ENCODE measurements at regions not wholly inside any gene's neighbourhood (a gene's known extent, or its start where the extent isn't known, plus 50 kb on each side); places are given as distances from the start of the nearest gene placed in this dataset.
A peak's percentile ranks its signal among the peaks of the same experiment; 100 is the strongest.

DNA sequence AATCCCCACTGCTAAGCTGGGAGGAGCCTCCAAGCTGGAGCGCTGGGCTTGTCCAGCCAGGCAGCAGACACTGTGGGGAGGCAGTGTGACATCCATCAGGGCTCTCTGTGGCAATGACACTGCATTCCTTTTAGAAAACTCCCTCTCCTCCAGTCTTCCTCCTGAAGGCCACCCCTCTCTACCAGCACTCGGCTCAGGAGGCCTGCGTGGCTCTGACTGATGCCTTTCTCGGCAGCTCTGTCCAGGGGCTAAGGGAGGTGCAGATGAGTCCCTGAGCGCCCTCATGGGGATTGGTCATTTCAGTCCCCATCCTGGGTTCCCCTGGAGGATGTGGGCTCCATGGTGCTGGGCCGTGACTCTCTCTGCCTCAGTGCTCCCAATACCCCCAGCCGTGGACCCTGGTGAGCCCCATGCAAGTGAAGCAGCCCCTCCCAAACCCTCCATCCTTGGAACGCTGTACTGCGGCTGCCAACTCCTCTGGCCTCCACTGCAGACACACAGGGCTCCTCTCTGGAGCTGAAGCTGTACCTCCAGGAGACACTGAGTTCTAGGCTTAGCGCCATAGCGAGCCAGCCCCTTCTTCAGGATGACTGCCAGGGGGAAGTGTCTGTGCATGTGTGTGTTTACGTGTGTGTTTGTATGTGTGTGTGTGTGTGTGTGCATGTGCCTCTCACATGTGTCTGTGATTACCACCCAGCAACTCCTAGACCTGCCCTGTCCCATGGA is 209.6 kb downstream of the ERMARD start:
- Histone ChIP-seq H3K4me3 (ENCODE audit: control insufficient read depth in 1 of 7, extremely low read depth in 1 of 7, insufficient read depth in 4 of 7, low read depth in 2 of 7, low read length in 6 of 7) (peak overlapping the region in 1 of 7 experiments; percentile 64), H3K27me3 (replicated peaks in 2 of 5; ENCODE audit: control insufficient read depth in 4 of 5, insufficient read depth in 5 of 5, low read length in 4 of 5) (peaks cover 0 to 28% (median 6%) of the 10 kb centered on the region in 5 experiments), H3K27ac (ENCODE audit: insufficient read depth in 1 of 2, low read depth in 1 of 2, low read length in 2 of 2, poor library complexity in 1 of 2, severe bottlenecking in 2 of 2) (no peak overlapping the region), H3K36me3 (ENCODE audit: control insufficient read depth in 4 of 4, insufficient read depth in 4 of 4, low read length in 3 of 4) (no peaks in the 10 kb centered on the region), H3K4me1 (ENCODE audit: control extremely low read depth in 1 of 4, control insufficient read depth in 4 of 4, insufficient read depth in 4 of 4, low read length in 3 of 4) (peaks cover 4 to 39% (median 22%) of the 10 kb centered on the region in 4 experiments), H3K9me3 (ENCODE audit: control extremely low read depth in 1 of 5, control insufficient read depth in 4 of 5, insufficient read depth in 2 of 5, low read depth in 1 of 5, low read length in 4 of 5) (no peaks in the 10 kb centered on the region)
- WGBS (ENCODE audit: insufficient coverage): 92% methylated on average over 7 of the region's 12 CpGs
- POLR2A ChIA-PET: no interaction called here
- CTCF ChIA-PET: interaction anchor here (1.0 to 2.6 kb wide), 6 partner anchors 10 to 156 kb away, joined by 3 to 13 read pairs (median 4); no protein-coding TSS in a partner anchor
- peak in 1 of 3 donors; percentile 22 for DNase-seq

DNA sequence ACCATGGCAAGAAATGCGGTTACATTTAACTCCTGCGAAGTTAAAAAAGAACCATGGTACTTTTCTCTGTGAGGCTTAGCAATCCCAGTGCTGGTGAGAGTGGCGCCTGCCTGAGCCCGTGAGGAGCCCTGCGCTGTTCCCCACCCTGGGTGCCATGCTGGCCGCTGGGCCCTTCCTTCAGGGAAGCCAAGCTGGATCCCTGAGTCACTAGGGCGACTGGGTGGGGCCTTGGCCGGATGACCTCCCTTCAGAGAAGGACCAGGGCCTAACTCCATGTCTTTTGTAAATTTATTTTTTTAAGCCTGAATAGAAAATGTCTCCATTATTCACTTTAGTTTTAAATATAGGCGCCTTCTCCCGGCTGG is 209.1 kb downstream of the ERMARD start:
- no peak for DNase-seq

DNA sequence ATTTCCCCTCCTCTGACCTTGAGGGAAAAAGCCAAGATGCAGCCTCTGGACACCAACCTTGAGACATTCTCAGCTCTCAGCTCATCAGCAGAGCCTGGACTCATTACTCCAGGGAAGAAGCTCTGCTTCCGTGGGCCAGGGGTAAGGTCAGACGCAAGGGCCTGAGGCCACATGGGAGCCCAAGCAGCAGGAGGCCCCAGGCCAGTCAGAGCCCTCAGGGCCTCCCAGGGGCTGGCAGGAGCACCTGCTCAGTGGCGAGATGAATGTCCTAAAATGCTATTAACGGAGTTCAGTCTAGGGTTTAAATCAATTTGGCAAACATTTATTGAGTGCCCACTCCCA is 208.6 kb downstream of the ERMARD start:
- Histone ChIP-seq H3K4me3 (ENCODE audit: control insufficient read depth in 1 of 7, extremely low read depth in 1 of 7, insufficient read depth in 4 of 7, low read depth in 2 of 7, low read length in 6 of 7) (no peak overlapping the region), H3K36me3 (ENCODE audit: control insufficient read depth in 4 of 4, insufficient read depth in 4 of 4, low read length in 3 of 4) (no peaks in the 10 kb centered on the region), H3K4me1 (ENCODE audit: control extremely low read depth in 1 of 4, control insufficient read depth in 4 of 4, insufficient read depth in 4 of 4, low read length in 3 of 4) (peaks cover 4 to 41% (median 22%) of the 10 kb centered on the region in 4 experiments), H3K9me3 (ENCODE audit: control extremely low read depth in 1 of 5, control insufficient read depth in 4 of 5, insufficient read depth in 2 of 5, low read depth in 1 of 5, low read length in 4 of 5) (no peaks in the 10 kb centered on the region), H3K27me3 (replicated peaks in 2 of 5; ENCODE audit: control insufficient read depth in 4 of 5, insufficient read depth in 5 of 5, low read length in 4 of 5) (peaks cover 0 to 28% (median 6%) of the 10 kb centered on the region in 5 experiments), H3K27ac (ENCODE audit: insufficient read depth in 1 of 2, low read depth in 1 of 2, low read length in 2 of 2, poor library complexity in 1 of 2, severe bottlenecking in 2 of 2) (no peak overlapping the region)
- WGBS (ENCODE audit: insufficient coverage): 97% methylated on average over 4 of the region's 4 CpGs
- DNase-seq: no peak
- ChIA-PET POLR2A (no interaction called here), CTCF (interaction anchor here (0.9 to 1.4 kb wide), 5 partner anchors 9 to 570 kb away, joined by 3 to 6 read pairs (median 4); no protein-coding TSS in a partner anchor)

More for the DNA sequence above, 209.1 kb downstream of the ERMARD start:
- CTCF ChIA-PET: interaction anchor here (1.0 to 1.2 kb wide), 3 partner anchors 12 to 133 kb away, joined by 3 to 4 read pairs (median 3); no protein-coding TSS in a partner anchor
- POLR2A ChIA-PET: no interaction called here
- peaks cover 0 to 28% (median 6%) of the 10 kb centered on the region in 5 experiments for H3K27me3 ChIP-seq (replicated peaks in 2 of 5; ENCODE audit: control insufficient read depth in 4 of 5, insufficient read depth in 5 of 5, low read length in 4 of 5)
- H3K36me3 ChIP-seq (ENCODE audit: control insufficient read depth in 4 of 4, insufficient read depth in 4 of 4, low read length in 3 of 4): no peaks in the 10 kb centered on the region
- WGBS (ENCODE audit: insufficient coverage): 99% methylated on average over 9 of the region's 10 CpGs
- H3K4me3 ChIP-seq (ENCODE audit: control insufficient read depth in 1 of 7, extremely low read depth in 1 of 7, insufficient read depth in 4 of 7, low read depth in 2 of 7, low read length in 6 of 7): no peak overlapping the region
- no peaks in the 10 kb centered on the region for H3K9me3 ChIP-seq (ENCODE audit: control extremely low read depth in 1 of 5, control insufficient read depth in 4 of 5, insufficient read depth in 2 of 5, low read depth in 1 of 5, low read length in 4 of 5)
- H3K27ac ChIP-seq (ENCODE audit: insufficient read depth in 1 of 2, low read depth in 1 of 2, low read length in 2 of 2, poor library complexity in 1 of 2, severe bottlenecking in 2 of 2): no peak overlapping the region
- H3K4me1 ChIP-seq (ENCODE audit: control extremely low read depth in 1 of 4, control insufficient read depth in 4 of 4, insufficient read depth in 4 of 4, low read length in 3 of 4): peaks cover 4 to 41% (median 22%) of the 10 kb centered on the region in 4 experiments

- Histone ChIP-seq H3K4me3 (ENCODE audit: control insufficient read depth in 1 of 7, extremely low read depth in 1 of 7, insufficient read depth in 4 of 7, low read depth in 2 of 7, low read length in 6 of 7) (peak overlapping the region in 4 of 7 experiments; percentile 4 to 56 (median 39)), H3K4me1 (ENCODE audit: control extremely low read depth in 1 of 4, control insufficient read depth in 4 of 4, insufficient read depth in 4 of 4, low read length in 3 of 4) (peaks cover 4 to 41% (median 22%) of the 10 kb centered on the region in 4 experiments), H3K36me3 (ENCODE audit: control insufficient read depth in 4 of 4, insufficient read depth in 4 of 4, low read length in 3 of 4) (no peaks in the 10 kb centered on the region), H3K27ac (ENCODE audit: insufficient read depth in 1 of 2, low read depth in 1 of 2, low read length in 2 of 2, poor library complexity in 1 of 2, severe bottlenecking in 2 of 2) (no peak overlapping the region), H3K9me3 (ENCODE audit: control extremely low read depth in 1 of 5, control insufficient read depth in 4 of 5, insufficient read depth in 2 of 5, low read depth in 1 of 5, low read length in 4 of 5) (no peaks in the 10 kb centered on the region), H3K27me3 (replicated peaks in 2 of 5; ENCODE audit: control insufficient read depth in 4 of 5, insufficient read depth in 5 of 5, low read length in 4 of 5) (peaks cover 0 to 28% (median 6%) of the 10 kb centered on the region in 5 experiments)
- peak; percentile 78 to 93 (median 92) for DNase-seq
- CTCF ChIA-PET: interaction anchor here (0.9 to 1.4 kb wide), 4 partner anchors 9 to 570 kb away, joined by 3 to 6 read pairs (median 5); no protein-coding TSS in a partner anchor
- 48% methylated on average over 28 of the region's 28 CpGs for WGBS (ENCODE audit: insufficient coverage)
- POLR2A ChIA-PET: no interaction called here
These were observed 207.9 kb downstream of the ERMARD start for GRCh38 chr6:169959136-169960002.

DNA sequence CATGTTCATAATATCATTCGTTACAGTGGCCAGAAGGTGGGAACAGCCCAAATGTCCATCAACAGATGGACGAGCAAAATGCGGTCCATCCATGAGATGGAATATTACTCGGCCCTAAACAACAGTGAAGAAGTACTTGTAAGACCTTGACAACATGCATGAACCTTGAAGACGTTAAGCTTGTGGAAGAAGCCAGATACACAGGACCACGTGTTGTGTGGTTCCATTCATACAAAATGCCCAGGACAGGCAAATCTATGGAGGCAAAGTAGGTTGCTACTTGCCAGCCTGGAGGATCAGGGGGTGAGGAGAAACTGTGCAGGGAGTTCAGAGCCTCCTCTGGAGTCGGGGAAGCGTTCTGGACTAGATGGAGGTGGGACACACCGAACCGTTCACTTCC is 207.1 kb downstream of the ERMARD start:
- Histone ChIP-seq H3K27ac (ENCODE audit: insufficient read depth in 1 of 2, low read depth in 1 of 2, low read length in 2 of 2, poor library complexity in 1 of 2, severe bottlenecking in 2 of 2) (no peak overlapping the region), H3K27me3 (replicated peaks in 2 of 5; ENCODE audit: control insufficient read depth in 4 of 5, insufficient read depth in 5 of 5, low read length in 4 of 5) (peaks cover 0 to 26% (median 5%) of the 10 kb centered on the region in 5 experiments), H3K4me1 (ENCODE audit: control extremely low read depth in 1 of 4, control insufficient read depth in 4 of 4, insufficient read depth in 4 of 4, low read length in 3 of 4) (peaks cover 4 to 41% (median 22%) of the 10 kb centered on the region in 4 experiments), H3K9me3 (ENCODE audit: control extremely low read depth in 1 of 5, control insufficient read depth in 4 of 5, insufficient read depth in 2 of 5, low read depth in 1 of 5, low read length in 4 of 5) (no peaks in the 10 kb centered on the region), H3K4me3 (ENCODE audit: control insufficient read depth in 1 of 7, extremely low read depth in 1 of 7, insufficient read depth in 4 of 7, low read depth in 2 of 7, low read length in 6 of 7) (no peak overlapping the region), H3K36me3 (ENCODE audit: control insufficient read depth in 4 of 4, insufficient read depth in 4 of 4, low read length in 3 of 4) (no peaks in the 10 kb centered on the region)
- no peak for DNase-seq
- POLR2A ChIA-PET: no interaction called here
- 95% methylated on average over 8 of the region's 10 CpGs for WGBS (ENCODE audit: insufficient coverage)
- CTCF ChIA-PET: interaction anchor here (0.6 kb wide), 1 partner anchor 548 kb away, joined by 4 read pairs; no protein-coding TSS in a partner anchor

DNA sequence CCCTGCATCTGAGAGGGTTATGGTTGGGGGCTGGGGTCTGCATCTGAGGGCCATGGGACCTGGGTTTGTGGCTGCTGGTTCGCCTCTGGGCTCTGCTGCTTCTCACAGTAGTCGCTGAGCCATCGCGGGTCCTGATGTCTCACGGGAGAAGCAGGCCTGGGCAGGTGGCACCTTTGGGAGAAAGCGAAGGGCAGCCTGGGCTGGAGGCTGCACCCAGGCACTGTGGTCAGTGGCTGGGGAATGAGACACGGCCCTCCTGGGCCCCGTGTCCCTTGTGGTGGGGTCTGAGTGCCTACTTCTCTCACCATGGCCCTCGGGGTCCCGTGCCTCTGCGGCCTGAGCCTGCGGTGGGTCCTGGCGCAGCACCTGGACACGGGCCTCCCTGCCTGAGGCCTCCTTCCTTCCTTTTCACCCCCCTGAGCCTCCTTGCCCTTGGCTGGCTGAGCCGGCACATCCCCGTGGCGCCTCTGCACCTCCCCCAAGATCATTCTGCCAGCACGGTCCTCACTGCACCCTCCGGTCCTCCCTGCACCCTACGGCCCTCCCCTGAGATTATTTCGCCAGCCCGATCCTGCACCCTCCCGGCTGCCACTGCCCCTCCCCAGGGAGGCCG is 206.0 kb downstream of the ERMARD start:
- peaks cover 0 to 3% (median 0%) of the 10 kb centered on the region in 5 experiments for H3K9me3 ChIP-seq (ENCODE audit: control extremely low read depth in 1 of 5, control insufficient read depth in 4 of 5, insufficient read depth in 2 of 5, low read depth in 1 of 5, low read length in 4 of 5)
- peaks cover 4 to 38% (median 22%) of the 10 kb centered on the region in 4 experiments for H3K4me1 ChIP-seq (ENCODE audit: control extremely low read depth in 1 of 4, control insufficient read depth in 4 of 4, insufficient read depth in 4 of 4, low read length in 3 of 4)
- DNase-seq: no peak
- CTCF ChIA-PET: no interaction called here
- no peak overlapping the region for H3K4me3 ChIP-seq (ENCODE audit: control insufficient read depth in 1 of 7, extremely low read depth in 1 of 7, insufficient read depth in 4 of 7, low read depth in 2 of 7, low read length in 6 of 7)
- H3K27ac ChIP-seq (ENCODE audit: insufficient read depth in 1 of 2, low read depth in 1 of 2, low read length in 2 of 2, poor library complexity in 1 of 2, severe bottlenecking in 2 of 2): no peak overlapping the region
- no peaks in the 10 kb centered on the region for H3K36me3 ChIP-seq (ENCODE audit: control insufficient read depth in 4 of 4, insufficient read depth in 4 of 4, low read length in 3 of 4)
- POLR2A ChIA-PET: no interaction called here
- 89% methylated on average over 21 of the region's 24 CpGs for WGBS (ENCODE audit: insufficient coverage)
- H3K27me3 ChIP-seq (replicated peaks in 2 of 5; ENCODE audit: control insufficient read depth in 4 of 5, insufficient read depth in 5 of 5, low read length in 4 of 5): peaks cover 0 to 16% (median 4%) of the 10 kb centered on the region in 5 experiments
